ENCODE measurements at regions not wholly inside any gene's neighbourhood (a gene's known extent, or its start where the extent isn't known, plus 50 kb on each side); places are given as distances from the start of the nearest gene placed in this dataset.

- no peak for DNase-seq
Observed at GRCh38 chr15:47266566-47266965, 450.7 kb upstream of the SEMA6D start.

- no peak for DNase-seq
Observed at GRCh38 chr15:47273864-47274263, 443.4 kb upstream of the SEMA6D start.

- DNase-seq = no peak
Observed at GRCh38 chr15:47283246-47283645, 434.1 kb upstream of the SEMA6D start.

GRCh38 chr15:47288794-47289193 lies 428.5 kb upstream of the SEMA6D start:
- DNase-seq = no peak

GRCh38 chr15:47289656-47290055 lies 427.6 kb upstream of the SEMA6D start:
- no peak for DNase-seq

GRCh38 chr15:47291767-47292166 lies 425.5 kb upstream of the SEMA6D start:
- DNase-seq = no peak

GRCh38 chr15:47292638-47293190 lies 424.6 kb upstream of the SEMA6D start:
- DNase-seq = no peak

- DNase-seq = peak in 4 of 14 donors; percentile 9 to 12 (median 10)
Observed at GRCh38 chr15:47293466-47294162, 423.7 kb upstream of the SEMA6D start.

GRCh38 chr15:47294765-47295259 lies 422.5 kb upstream of the SEMA6D start:
- DNase-seq = no peak

- no peak for DNase-seq
Observed at GRCh38 chr15:47296881-47297280, 420.4 kb upstream of the SEMA6D start.

GRCh38 chr15:47299846-47300434 lies 417.4 kb upstream of the SEMA6D start:
- DNase-seq = no peak

- DNase-seq = no peak
Observed at GRCh38 chr15:47300596-47300995, 416.7 kb upstream of the SEMA6D start.

- DNase-seq = no peak
Observed at GRCh38 chr15:47301481-47301880, 415.8 kb upstream of the SEMA6D start.

GRCh38 chr15:47304656-47305055 lies 412.6 kb upstream of the SEMA6D start:
- no peak for DNase-seq

GRCh38 chr15:47312161-47312560 lies 405.1 kb upstream of the SEMA6D start:
- no peak for DNase-seq

GRCh38 chr15:47326410-47327333 lies 390.6 kb upstream of the SEMA6D start:
- DNase-seq = no peak

GRCh38 chr15:47331829-47332393 lies 385.4 kb upstream of the SEMA6D start:
- no peak for DNase-seq

GRCh38 chr15:47332481-47332880 lies 384.8 kb upstream of the SEMA6D start:
- DNase-seq = no peak

- DNase-seq = no peak
Observed at GRCh38 chr15:47333734-47334133, 383.6 kb upstream of the SEMA6D start.

GRCh38 chr15:47334805-47335535 lies 382.3 kb upstream of the SEMA6D start:
- DNase-seq = no peak

GRCh38 chr15:47337106-47337505 lies 380.2 kb upstream of the SEMA6D start:
- no peak for DNase-seq

GRCh38 chr15:47337836-47338235 lies 379.5 kb upstream of the SEMA6D start:
- DNase-seq = no peak
